SJCRH30 (cell line): ENCODE measurements at regions not wholly inside any gene's neighbourhood (a gene's known extent, or its start where the extent isn't known, plus 50 kb on each side); places are given as distances from the start of the nearest gene placed in this dataset.
"Not testable (repeated sequence)": the region's sequence is repeated elsewhere in the genome, so short reads cannot be mapped to it uniquely, and the experiment has no call there.

Source experiments
- DNase-seq, 2 experiments: peaks; one replicate each; pipeline ENCODE4 v3.0.0-alpha.2; 2015 to 2020
- H3K27ac ChIP-seq: fragments of 250-450 bp; sonication (Bioruptor Pico); 2 replicates; pipeline ENCODE4 v1.5.1; 2020; ENCODE audit warnings: mild to moderate bottlenecking, moderate library complexity
- H3K27me3 ChIP-seq: fragments of 250-450 bp; sonication (Bioruptor Pico); 2 replicates; pipeline ENCODE4 v1.5.1; 2020; ENCODE audit warnings: mild to moderate bottlenecking, moderate library complexity
- H3K36me3 ChIP-seq: fragments of 250-450 bp; sonication (Bioruptor Pico); 2 replicates; pipeline ENCODE4 v1.5.1; 2020; ENCODE audit warnings: mild to moderate bottlenecking, moderate library complexity
- H3K4me1 ChIP-seq: fragments of 250-450 bp; sonication (Bioruptor Pico); 2 replicates; pipeline ENCODE4 v1.5.1; 2020; ENCODE audit warnings: mild to moderate bottlenecking, moderate library complexity
- H3K4me3 ChIP-seq: fragments of 250-450 bp; sonication (Bioruptor Pico); 2 replicates; pipeline ENCODE4 v1.5.1; 2020; ENCODE audit warnings: mild to moderate bottlenecking, moderate library complexity
- H3K9me3 ChIP-seq: fragments of 250-450 bp; sonication (Bioruptor Pico); replicated peaks from 2 replicates; pipeline ENCODE4 v1.5.1; 2020; ENCODE audit warnings: mild to moderate bottlenecking, moderate library complexity

GRCh38 chr12:88729196-88729595, 148.9 kb upstream of the KITLG start:
- Histone ChIP-seq H3K9me3 (no peaks in the 10 kb centered on the region), H3K27me3 (no peaks in the 10 kb centered on the region), H3K4me1 (no peaks in the 10 kb centered on the region), H3K36me3 (no peaks in the 10 kb centered on the region), H3K4me3 (no peak overlapping the region), H3K27ac (no peak overlapping the region)
- DNase-seq, result no peak

- Histone ChIP-seq H3K36me3 (no peaks in the 10 kb centered on the region), H3K4me3 (no peak overlapping the region), H3K9me3 (no peaks in the 10 kb centered on the region), H3K4me1 (no peaks in the 10 kb centered on the region), H3K27ac (no peak overlapping the region), H3K27me3 (no peaks in the 10 kb centered on the region)
- DNase-seq, result no peak
These were observed 146.8 kb upstream of the KITLG start for GRCh38 chr12:88726806-88727720.

GRCh38 chr12:88725592-88726143, 145.4 kb upstream of the KITLG start:
- Histone ChIP-seq H3K27me3 (no peaks in the 10 kb centered on the region), H3K9me3 (no peaks in the 10 kb centered on the region), H3K36me3 (no peaks in the 10 kb centered on the region), H3K4me1 (no peaks in the 10 kb centered on the region), H3K4me3 (no peak overlapping the region), H3K27ac (no peak overlapping the region)
- DNase-seq, result no peak

GRCh38 chr12:88723219-88723618, 142.9 kb upstream of the KITLG start:
- Histone ChIP-seq H3K27me3 (no peaks in the 10 kb centered on the region), H3K27ac (no peak overlapping the region), H3K9me3 (no peaks in the 10 kb centered on the region), H3K4me3 (no peak overlapping the region), H3K36me3 (no peaks in the 10 kb centered on the region), H3K4me1 (no peaks in the 10 kb centered on the region)
- no peak for DNase-seq

- Histone ChIP-seq H3K4me1 (no peaks in the 10 kb centered on the region), H3K4me3 (no peak overlapping the region), H3K27ac (no peak overlapping the region), H3K9me3 (no peaks in the 10 kb centered on the region), H3K27me3 (no peaks in the 10 kb centered on the region), H3K36me3 (no peaks in the 10 kb centered on the region)
- DNase-seq, result no peak
These were observed 140.7 kb upstream of the KITLG start for GRCh38 chr12:88720785-88721650.

GRCh38 chr12:88720231-88720630, 140.0 kb upstream of the KITLG start:
- no peaks in the 10 kb centered on the region for H3K36me3 ChIP-seq
- H3K27me3 ChIP-seq, result no peaks in the 10 kb centered on the region
- no peak overlapping the region for H3K27ac ChIP-seq
- no peaks in the 10 kb centered on the region for H3K4me1 ChIP-seq
- no peaks in the 10 kb centered on the region for H3K9me3 ChIP-seq
- no peak for DNase-seq
- no peak overlapping the region for H3K4me3 ChIP-seq

- no peak overlapping the region for H3K27ac ChIP-seq
- no peak for DNase-seq
- no peak overlapping the region for H3K4me3 ChIP-seq
- no peaks in the 10 kb centered on the region for H3K4me1 ChIP-seq
- H3K36me3 ChIP-seq, result no peaks in the 10 kb centered on the region
- H3K27me3 ChIP-seq, result no peaks in the 10 kb centered on the region
- no peaks in the 10 kb centered on the region for H3K9me3 ChIP-seq
These were observed 136.9 kb upstream of the KITLG start for GRCh38 chr12:88717188-88717587.

GRCh38 chr12:88716240-88716639, 136.0 kb upstream of the KITLG start:
- Histone ChIP-seq H3K27me3 (no peaks in the 10 kb centered on the region), H3K36me3 (no peaks in the 10 kb centered on the region), H3K27ac (no peak overlapping the region), H3K4me3 (no peak overlapping the region), H3K4me1 (no peaks in the 10 kb centered on the region), H3K9me3 (no peaks in the 10 kb centered on the region)
- DNase-seq, result no peak

GRCh38 chr12:88715673-88716072, 135.4 kb upstream of the KITLG start:
- no peak overlapping the region for H3K4me3 ChIP-seq
- no peaks in the 10 kb centered on the region for H3K36me3 ChIP-seq
- DNase-seq, result no peak
- H3K27ac ChIP-seq, result no peak overlapping the region
- H3K9me3 ChIP-seq, result no peaks in the 10 kb centered on the region
- H3K4me1 ChIP-seq, result no peaks in the 10 kb centered on the region
- H3K27me3 ChIP-seq, result no peaks in the 10 kb centered on the region

GRCh38 chr12:88714263-88714882, 134.1 kb upstream of the KITLG start:
- not testable (repeated sequence) for DNase-seq, H3K27me3 ChIP-seq, H3K4me1 ChIP-seq, H3K9me3 ChIP-seq, H3K4me3 ChIP-seq, H3K36me3 ChIP-seq, H3K27ac ChIP-seq

GRCh38 chr12:88707800-88708199, 127.5 kb upstream of the KITLG start:
- Histone ChIP-seq H3K4me3 (no peak overlapping the region), H3K4me1 (no peaks in the 10 kb centered on the region), H3K27ac (no peak overlapping the region), H3K9me3 (0 out of 2 replicates have a peak, but pooled peaks cover 2% of the 10 kb centered on the region), H3K27me3 (no peaks in the 10 kb centered on the region), H3K36me3 (no peaks in the 10 kb centered on the region)
- no peak for DNase-seq

GRCh38 chr12:88706286-88706685, 126.0 kb upstream of the KITLG start:
- Histone ChIP-seq H3K4me3 (no peak overlapping the region), H3K36me3 (no peaks in the 10 kb centered on the region), H3K9me3 (0 out of 2 replicates have a peak, but pooled peaks cover 2% of the 10 kb centered on the region), H3K4me1 (no peaks in the 10 kb centered on the region), H3K27ac (no peak overlapping the region), H3K27me3 (no peaks in the 10 kb centered on the region)
- no peak for DNase-seq

- Histone ChIP-seq H3K27me3 (no peaks in the 10 kb centered on the region), H3K36me3 (no peaks in the 10 kb centered on the region), H3K4me1 (no peaks in the 10 kb centered on the region), H3K9me3 (0 out of 2 replicates have a peak, but pooled peaks cover 2% of the 10 kb centered on the region), H3K4me3 (no peak overlapping the region), H3K27ac (no peak overlapping the region)
- no peak for DNase-seq
These were observed 123.5 kb upstream of the KITLG start for GRCh38 chr12:88703790-88704189.

- Histone ChIP-seq H3K27me3 (no peaks in the 10 kb centered on the region), H3K4me1 (no peaks in the 10 kb centered on the region), H3K4me3 (no peak overlapping the region), H3K36me3 (no peaks in the 10 kb centered on the region), H3K9me3 (no peaks in the 10 kb centered on the region), H3K27ac (no peak overlapping the region)
- DNase-seq, result peak in 1 of 2 experiments; percentile 3
These were observed 118.2 kb upstream of the KITLG start for GRCh38 chr12:88698471-88698870.
